ENCODE measurements at regions not wholly inside any gene's neighbourhood (a gene's known extent, or its start where the extent isn't known, plus 50 kb on each side); places are given as distances from the start of the nearest gene placed in this dataset.
A peak's percentile ranks its signal among the peaks of the same experiment; 100 is the strongest.

- BruUV-seq (replicated peaks): no TSS peak
- no peaks in the 10 kb centered on the region for H3K79me2 ChIP-seq (ENCODE audit: low read depth)
- H4K20me1 ChIP-seq (ENCODE audit: insufficient read depth): no peaks in the 10 kb centered on the region
- H3K4me1 ChIP-seq (replicated peaks; ENCODE audit: insufficient read depth): no peaks in the 10 kb centered on the region
- no peak overlapping the region for H3K27ac ChIP-seq
- no peaks in the 10 kb centered on the region for H3K36me3 ChIP-seq (ENCODE audit: low read depth)
- H3K27me3 ChIP-seq (ENCODE audit: insufficient read depth, low read depth): no peaks in the 10 kb centered on the region
- H2AFZ ChIP-seq: no peak overlapping the region
- no peak overlapping the region for H3K4me2 ChIP-seq
- ChIA-PET POLR2A (ENCODE audit: unreplicated experiment) (interaction anchor here (0.7 kb wide), 1 partner anchor 96 kb away, joined by 6 read pairs; no protein-coding TSS in a partner anchor), CTCF (no interaction called here)
- DNase-seq: peak in 1 of 2 experiments; percentile 0
- H3F3A ChIP-seq (ENCODE audit: insufficient read depth, low read depth): no peaks in the 10 kb centered on the region
- H3K9me2 ChIP-seq (ENCODE audit: insufficient read depth): no peaks in the 10 kb centered on the region
- no peak overlapping the region for H3K4me3 ChIP-seq
- no peak for TF ChIP-seq CTCF (conservative IDR thresholded peaks at IDR 0.05)
- TF ChIP-seq EZH2 (IDR thresholded peaks at IDR 0.05; ENCODE audit: low read depth): no peak
- no peaks in the 10 kb centered on the region for H3K9me3 ChIP-seq (ENCODE audit: insufficient read depth, low read depth)
- intact Hi-C loops (cut with micrococcal nuclease; ENCODE audit: unreplicated experiment): no loop called here
These were observed 256.9 kb upstream of the MTPN start for GRCh38 chr7:136234040-136234439.

GRCh38 chr7:136230210-136230609, 253.1 kb upstream of the MTPN start:
- DNase-seq: no peak
- Histone ChIP-seq H3K79me2 (ENCODE audit: low read depth) (no peaks in the 10 kb centered on the region), H2AFZ (no peak overlapping the region), H4K20me1 (ENCODE audit: insufficient read depth) (no peaks in the 10 kb centered on the region), H3K4me2 (no peak overlapping the region), H3K27me3 (ENCODE audit: insufficient read depth, low read depth) (no peaks in the 10 kb centered on the region), H3K9me2 (ENCODE audit: insufficient read depth) (no peaks in the 10 kb centered on the region), H3K36me3 (ENCODE audit: low read depth) (no peaks in the 10 kb centered on the region), H3K4me3 (no peak overlapping the region), H3F3A (ENCODE audit: insufficient read depth, low read depth) (no peaks in the 10 kb centered on the region), H3K27ac (no peak overlapping the region), H3K4me1 (replicated peaks; ENCODE audit: insufficient read depth) (no peaks in the 10 kb centered on the region), H3K9me3 (ENCODE audit: insufficient read depth, low read depth) (no peaks in the 10 kb centered on the region)
- CTCF ChIA-PET: interaction anchor here (0.6 kb wide), 1 partner anchor 457 kb away, joined by 3 read pairs; no protein-coding TSS in a partner anchor
- no TSS peak for BruUV-seq (replicated peaks)
- intact Hi-C loops (cut with micrococcal nuclease; ENCODE audit: unreplicated experiment): no loop called here
- POLR2A ChIA-PET (ENCODE audit: unreplicated experiment): no interaction called here
- TF ChIP-seq CTCF (conservative IDR thresholded peaks at IDR 0.05) (no peak), EZH2 (IDR thresholded peaks at IDR 0.05; ENCODE audit: low read depth) (no peak)

- CTCF ChIA-PET: interaction anchor here (0.6 to 0.7 kb wide), 2 partner anchors 10 to 457 kb away, joined by 3 to 4 read pairs; no protein-coding TSS in a partner anchor
These were observed 252.6 kb upstream of the MTPN start for GRCh38 chr7:136229790-136230189.

More at GRCh38 chr7:136229790-136230189, 252.6 kb upstream of the MTPN start:
- no peaks in the 10 kb centered on the region for H3K9me3 ChIP-seq (ENCODE audit: insufficient read depth, low read depth)
- H3K4me3 ChIP-seq: no peak overlapping the region
- no peaks in the 10 kb centered on the region for H3K4me1 ChIP-seq (replicated peaks; ENCODE audit: insufficient read depth)
- H3K9me2 ChIP-seq (ENCODE audit: insufficient read depth): no peaks in the 10 kb centered on the region
- H4K20me1 ChIP-seq (ENCODE audit: insufficient read depth): no peaks in the 10 kb centered on the region
- no peak overlapping the region for H2AFZ ChIP-seq
- POLR2A ChIA-PET (ENCODE audit: unreplicated experiment): no interaction called here
- H3K27me3 ChIP-seq (ENCODE audit: insufficient read depth, low read depth): no peaks in the 10 kb centered on the region
- H3K36me3 ChIP-seq (ENCODE audit: low read depth): no peaks in the 10 kb centered on the region
- intact Hi-C loops (cut with micrococcal nuclease; ENCODE audit: unreplicated experiment): no loop called here
- H3F3A ChIP-seq (ENCODE audit: insufficient read depth, low read depth): no peaks in the 10 kb centered on the region
- DNase-seq: no peak
- H3K79me2 ChIP-seq (ENCODE audit: low read depth): no peaks in the 10 kb centered on the region
- H3K27ac ChIP-seq: no peak overlapping the region
- H3K4me2 ChIP-seq: no peak overlapping the region
- BruUV-seq (replicated peaks): no TSS peak
- no peak for TF ChIP-seq CTCF (conservative IDR thresholded peaks at IDR 0.05)
- TF ChIP-seq EZH2 (IDR thresholded peaks at IDR 0.05; ENCODE audit: low read depth): no peak

All from PC-9 (cell line).